ENCODE measurements at regions not wholly inside any gene's neighbourhood (a gene's known extent, or its start where the extent isn't known, plus 50 kb on each side); places are given as distances from the start of the nearest gene placed in this dataset.
"Not testable (repeated sequence)": the region's sequence is repeated elsewhere in the genome, so short reads cannot be mapped to it uniquely, and the experiment has no call there.

GRCh38 chr6:130675072-130675471 is 152.1 kb upstream of the SMLR1 start:
- DNase-seq: no peak

GRCh38 chr6:130676077-130676772 is 151.0 kb upstream of the SMLR1 start:
- no peak for DNase-seq

DNA sequence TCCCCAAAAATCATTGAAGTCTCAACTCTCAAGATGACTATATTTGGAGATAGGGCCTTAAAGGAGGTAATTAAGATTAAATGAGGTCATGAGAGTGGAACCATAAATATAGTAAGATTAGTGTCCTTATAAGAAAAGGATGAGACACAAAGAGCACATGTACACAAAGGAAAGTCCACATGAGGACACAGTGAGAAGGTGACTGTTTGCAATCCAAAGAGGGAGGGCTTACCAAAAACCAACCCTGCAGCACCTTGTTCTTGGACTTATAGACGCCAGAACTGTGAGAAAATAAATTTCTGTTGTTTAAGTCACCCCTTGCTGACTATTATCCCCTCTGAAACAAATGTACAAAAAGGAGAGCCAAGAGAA is 150.4 kb upstream of the SMLR1 start:
- no peak for DNase-seq

GRCh38 chr6:130677312-130677711 is 149.9 kb upstream of the SMLR1 start:
- DNase-seq: no peak

- no peak for DNase-seq
These were observed 149.4 kb upstream of the SMLR1 start for GRCh38 chr6:130677766-130678165.

GRCh38 chr6:130679684-130680083 is 147.5 kb upstream of the SMLR1 start:
- no peak for DNase-seq

- DNase-seq: no peak
These were observed 147.1 kb upstream of the SMLR1 start for GRCh38 chr6:130680116-130680515.

- no peak for DNase-seq
These were observed 146.2 kb upstream of the SMLR1 start for GRCh38 chr6:130681028-130681427.

GRCh38 chr6:130682066-130682465 is 145.1 kb upstream of the SMLR1 start:
- no peak for DNase-seq

- no peak for DNase-seq
These were observed 143.3 kb upstream of the SMLR1 start for GRCh38 chr6:130683761-130684517.

DNA sequence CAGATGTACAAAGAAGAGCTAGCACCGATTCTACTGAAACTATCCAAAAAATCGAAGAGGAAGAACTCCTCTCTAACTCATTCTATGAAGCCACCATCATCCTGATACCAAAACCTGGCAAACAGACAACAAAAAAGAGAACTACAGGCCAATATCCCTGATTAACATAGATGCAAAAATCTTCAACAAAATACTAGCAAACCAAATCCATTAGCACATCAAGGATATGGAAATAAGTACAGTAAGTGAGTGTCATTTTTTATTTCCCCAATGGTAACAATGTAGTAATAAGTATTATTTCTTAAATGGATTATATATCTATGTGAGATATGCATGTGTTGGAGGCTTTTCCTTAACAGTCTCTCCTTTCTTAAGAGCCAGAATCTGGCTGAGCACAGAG is 134.5 kb upstream of the SMLR1 start:
- no peak for DNase-seq

DNA sequence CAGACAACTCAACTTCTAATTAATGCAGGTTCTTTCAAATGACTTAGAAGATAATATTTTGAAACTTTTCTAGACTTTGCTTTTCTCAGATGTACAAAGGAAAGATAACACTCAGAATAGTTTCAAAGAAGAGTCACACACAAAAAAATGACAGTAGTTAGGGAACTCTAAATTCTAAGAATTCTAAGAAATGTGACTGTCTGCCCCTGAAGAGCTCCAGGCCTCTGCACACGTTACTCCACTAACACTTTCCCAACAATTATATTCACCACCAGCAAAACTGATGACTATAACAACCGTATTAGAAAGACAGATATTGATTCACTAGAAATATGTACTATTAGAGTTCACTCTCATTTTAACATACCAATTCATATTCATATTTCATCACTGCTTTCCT is 133.3 kb upstream of the SMLR1 start:
- no peak for DNase-seq

- no peak for DNase-seq
These were observed 132.6 kb upstream of the SMLR1 start for GRCh38 chr6:130694606-130695005.

- no peak for DNase-seq
These were observed 130.4 kb upstream of the SMLR1 start for GRCh38 chr6:130696806-130697205.

GRCh38 chr6:130697271-130697994 is 129.8 kb upstream of the SMLR1 start:
- no peak for DNase-seq

DNA sequence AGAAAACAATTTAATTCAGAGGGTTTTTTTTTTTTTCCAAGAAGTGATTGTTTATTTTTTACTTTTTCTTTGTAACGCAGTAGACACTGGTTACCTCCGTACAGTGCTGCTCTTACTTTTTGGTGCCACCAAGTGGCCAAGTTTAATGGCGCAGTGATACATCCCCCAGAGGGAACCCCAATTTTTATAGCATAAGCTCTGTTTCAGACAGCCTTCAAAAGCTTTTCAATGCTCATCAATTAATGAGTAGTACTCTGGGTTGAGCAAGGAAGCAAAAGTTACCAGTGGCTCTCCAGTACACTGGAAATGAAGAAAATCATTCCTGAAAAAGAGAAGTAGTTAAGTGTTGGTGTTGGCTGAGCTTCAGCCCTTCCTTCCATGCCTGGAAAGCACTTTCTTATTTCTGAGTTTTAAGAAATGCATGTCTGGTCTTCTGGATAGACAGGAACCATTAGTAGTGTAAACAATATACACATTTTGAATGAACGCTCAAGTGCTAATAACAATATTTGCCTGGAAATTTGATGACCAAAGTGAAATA is 129.1 kb upstream of the SMLR1 start:
- peak in 1 of 14 donors; percentile 3 for DNase-seq

DNA sequence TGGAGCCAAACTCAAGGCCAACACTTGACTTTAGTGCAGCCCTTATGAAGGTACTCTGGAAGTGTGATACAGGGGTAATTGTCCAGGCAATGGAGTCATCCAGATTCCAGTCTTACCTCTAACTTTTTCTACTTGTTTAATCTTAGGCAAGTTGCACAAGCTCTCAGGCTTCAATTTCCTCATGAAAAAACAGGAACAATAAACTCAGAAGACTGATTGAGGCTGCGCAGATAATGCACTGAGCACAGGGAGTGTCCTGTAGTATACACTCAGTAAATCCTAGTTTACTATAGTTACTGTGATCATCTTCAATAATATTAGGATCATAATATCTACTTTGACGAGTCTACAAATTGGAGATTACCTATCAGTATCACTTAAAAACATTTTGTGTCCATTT is 127.5 kb upstream of the SMLR1 start:
- no peak for DNase-seq

GRCh38 chr6:130700397-130700796 is 126.8 kb upstream of the SMLR1 start:
- no peak for DNase-seq

DNA sequence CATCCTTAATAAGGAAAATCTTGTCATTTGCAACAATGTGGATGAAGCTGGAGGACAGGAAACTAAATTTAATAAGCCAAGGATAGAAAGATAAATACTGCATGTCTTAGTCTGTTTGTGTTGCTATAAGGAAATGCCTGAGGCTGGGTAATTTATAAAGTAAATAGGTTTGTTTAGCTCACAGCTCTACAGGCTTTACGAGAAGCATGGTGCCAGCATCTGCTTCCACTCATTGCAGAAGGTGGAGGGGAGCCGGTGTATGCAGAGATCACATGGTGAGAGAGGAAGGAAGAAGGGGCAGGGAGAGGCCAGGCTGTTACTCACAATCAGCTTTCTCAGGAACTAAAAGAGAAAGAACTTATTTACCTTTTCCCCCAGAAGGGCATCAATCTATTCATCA is 118.9 kb upstream of the SMLR1 start:
- DNase-seq: no peak

DNA sequence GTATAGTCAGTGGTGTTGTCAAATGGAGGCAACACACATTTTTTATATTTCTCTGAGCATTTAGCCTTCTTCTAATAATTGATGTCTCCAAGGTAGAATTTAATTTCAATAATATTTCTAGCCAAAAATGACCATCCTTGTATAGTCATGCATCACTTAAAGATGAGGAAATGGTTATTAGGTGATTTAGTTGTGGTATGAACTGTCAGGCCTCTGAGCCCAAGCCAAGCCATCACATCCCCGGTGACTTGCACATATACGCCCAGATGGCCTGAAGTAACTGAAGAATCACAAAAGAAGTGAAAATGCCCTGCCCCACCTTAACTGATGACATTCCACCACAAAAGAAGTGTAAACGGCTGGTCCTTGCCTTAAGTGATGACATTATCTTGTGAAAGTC is 115.6 kb upstream of the SMLR1 start:
- DNase-seq: not testable (repeated sequence)

DNA sequence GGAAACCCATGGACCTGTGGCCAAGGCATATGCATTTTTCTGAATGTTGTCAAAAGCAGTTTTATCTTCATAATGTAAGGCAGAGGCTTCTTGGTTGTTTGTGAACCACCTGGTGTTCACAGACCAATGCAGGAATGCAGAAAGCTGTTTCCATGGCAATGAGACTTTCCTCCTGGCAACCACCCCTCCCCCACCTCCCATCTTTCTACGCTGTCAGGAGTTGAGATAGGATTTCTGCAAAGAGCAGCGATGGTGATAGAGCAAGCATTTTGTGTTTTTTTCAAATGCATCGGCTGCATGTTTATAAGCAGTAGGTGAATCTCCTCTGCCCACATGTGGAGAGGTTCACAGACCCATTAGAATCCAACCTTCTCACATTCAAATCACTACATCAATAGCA is 114.1 kb upstream of the SMLR1 start:
- peak in 1 of 14 donors; percentile 0 for DNase-seq

- no peak for DNase-seq
These were observed 112.1 kb upstream of the SMLR1 start for GRCh38 chr6:130715058-130715457.

DNA sequence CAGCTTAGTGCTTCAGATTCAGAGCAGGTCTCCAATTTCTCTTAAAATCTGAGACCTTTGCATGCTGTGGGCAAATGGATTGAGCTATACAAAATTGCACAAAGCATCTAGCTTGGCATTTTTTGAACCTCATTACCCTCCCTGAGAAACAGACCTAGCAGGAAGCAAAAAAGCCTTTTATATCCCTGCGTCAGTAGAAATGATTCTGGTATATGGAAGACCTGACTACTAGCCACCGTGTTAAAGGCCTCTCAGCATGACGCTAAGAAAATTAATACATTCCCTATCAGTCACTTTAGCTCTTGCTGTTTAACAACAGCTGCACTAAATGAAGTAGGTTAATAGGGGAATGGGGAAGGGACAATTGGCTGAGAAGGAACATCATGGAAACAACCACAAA is 110.7 kb upstream of the SMLR1 start:
- no peak for DNase-seq
